Esophagus squamous epithelium (tissue), 5 donors: ENCODE measurements at regions not wholly inside any gene's neighbourhood (a gene's known extent, or its start where the extent isn't known, plus 50 kb on each side); places are given as distances from the start of the nearest gene placed in this dataset.

Source experiments
- DNase-seq: peaks from one replicate; lab custom pipeline; 2025; lab: John Stamatoyannopoulos, UW
- H3K27ac ChIP-seq, 4 donors: fragments of 200-600 bp; sonication (generic); one replicate each; pipeline ENCODE4 v1.5.1; 2016 to 2019; ENCODE audit warnings: mild to moderate bottlenecking in 1 of 4
- H3K27me3 ChIP-seq, 4 donors: fragments of 200-600 bp; sonication (generic); 1 replicate in 3 of 4; 2 replicates in 1 of 4; pipeline versions ENCODE4 v1.5.1 to v1.6.0; 2017 to 2021; ENCODE audit warnings: antibody characterized with exemption in 1 of 4
- H3K36me3 ChIP-seq, 3 donors: fragments of 200-600 bp; sonication (generic); one replicate each; pipeline ENCODE4 v1.5.1; 2016 to 2019
- H3K4me1 ChIP-seq, 3 donors: fragments of 200-600 bp; sonication (generic); one replicate each; pipeline ENCODE4 v1.5.1; 2017 to 2019
- H3K4me3 ChIP-seq, 4 donors: fragments of 200-600 bp; sonication (generic); 1 replicate in 3 of 4; 2 replicates in 1 of 4; pipeline ENCODE4 v1.5.1; 2016 to 2019; ENCODE audit warnings: mild to moderate bottlenecking in 2 of 4, moderate library complexity in 1 of 4
- H3K9me3 ChIP-seq, 3 donors: fragments of 200-600 bp; sonication (generic); one replicate each; pipeline ENCODE4 v1.5.1; 2016 to 2019
- CTCF ChIP-seq, 6 experiments: fragments of 450-650 bp in 4 of 6; fragments of 200-600 bp in 2 of 6; sonication (generic) in 2 of 6; IDR thresholded peaks; one replicate each; pipeline ENCODE4 v1.5.1; 2016 to 2019; ENCODE audit warnings: antibody characterized with exemption in 6 of 6, mild to moderate bottlenecking in 4 of 6, moderate library complexity in 4 of 6
- POLR2A ChIP-seq, 4 donors: fragments of 450-650 bp; IDR thresholded peaks; one replicate each; pipeline ENCODE4 v1.6.1; 2017; ENCODE audit warnings: antibody characterized with exemption in 4 of 4, mild to moderate bottlenecking in 4 of 4, moderate library complexity in 3 of 4
- WGBS, 2 donors: methylation state at CpG; one replicate each; pipeline ENCODE4 v1.1.5; 2018; 5-methylcytosine and 5-hydroxymethylcytosine counted together
- intact Hi-C: fragments of 100-400 bp; cut with DNase I; formaldehyde crosslinking; loops from one replicate; pipeline ENCODE4 v1.15.0; 2022
- donor health status: DM: yes; HTN: yes; CAD: no.

GRCh38 chr9:89768051-89768450 lies 163.2 kb downstream of the GADD45G start:
- no peaks in the 10 kb centered on the region for H3K9me3 ChIP-seq
- intact Hi-C loops = no loop called here
- peaks cover 0 to 6% (median 5%) of the 10 kb centered on the region in 3 donors for H3K4me1 ChIP-seq
- WGBS, 2 donors = 59 to 61% methylated on average over 4 of the region's 4 CpGs
- TF ChIP-seq POLR2A (IDR thresholded peaks at IDR 0.05) = no peak
- TF ChIP-seq CTCF (IDR thresholded peaks at IDR 0.05) = no peak
- no peaks in the 10 kb centered on the region for H3K27me3 ChIP-seq
- no peak for DNase-seq
- no peak overlapping the region for H3K4me3 ChIP-seq
- no peak overlapping the region for H3K27ac ChIP-seq
- H3K36me3 ChIP-seq = no peaks in the 10 kb centered on the region

- no peak overlapping the region for H3K27ac ChIP-seq
- intact Hi-C loops = no loop called here
- DNase-seq = no peak
Observed at GRCh38 chr9:89768650-89769071, 163.8 kb downstream of the GADD45G start.

GRCh38 chr9:89770531-89771174 lies 165.8 kb downstream of the GADD45G start:
- Histone ChIP-seq H3K4me3 (no peak overlapping the region), H3K27me3 (peaks cover 0 to 4% (median 0%) of the 10 kb centered on the region in 4 donors), H3K4me1 (peaks cover 0 to 6% (median 5%) of the 10 kb centered on the region in 3 donors), H3K36me3 (no peaks in the 10 kb centered on the region), H3K9me3 (no peaks in the 10 kb centered on the region), H3K27ac (no peak overlapping the region)
- intact Hi-C loops = no loop called here
- no peak for TF ChIP-seq CTCF (IDR thresholded peaks at IDR 0.05)
- DNase-seq = no peak
- WGBS, 2 donors = 69 to 77% methylated on average over 5 to 6 of the region's 8 CpGs

More at GRCh38 chr9:89768650-89769071, 163.8 kb downstream of the GADD45G start:
- WGBS, 2 donors = 73 to 79% methylated on average over 4 to 7 of the region's 7 CpGs
- TF ChIP-seq CTCF (IDR thresholded peaks at IDR 0.05) (no peak), POLR2A (IDR thresholded peaks at IDR 0.05) (no peak)
- Histone ChIP-seq H3K4me1 (peaks cover 0 to 6% (median 5%) of the 10 kb centered on the region in 3 donors), H3K4me3 (no peak overlapping the region), H3K9me3 (no peaks in the 10 kb centered on the region), H3K27me3 (no peaks in the 10 kb centered on the region), H3K36me3 (no peaks in the 10 kb centered on the region)

- 58 to 78% methylated on average over 4 of the region's 4 CpGs for WGBS, 2 donors
- Histone ChIP-seq H3K4me1 (peaks cover 0 to 6% (median 5%) of the 10 kb centered on the region in 3 donors), H3K9me3 (no peaks in the 10 kb centered on the region), H3K4me3 (no peak overlapping the region), H3K27me3 (peaks cover 0 to 8% (median 0%) of the 10 kb centered on the region in 4 donors), H3K27ac (no peak overlapping the region), H3K36me3 (no peaks in the 10 kb centered on the region)
- no peak for TF ChIP-seq POLR2A (IDR thresholded peaks at IDR 0.05)
- no peak for TF ChIP-seq CTCF (IDR thresholded peaks at IDR 0.05)
- DNase-seq = no peak
- intact Hi-C loops = no loop called here
Observed at GRCh38 chr9:89771205-89771604, 166.4 kb downstream of the GADD45G start.

- Histone ChIP-seq H3K27ac (no peak overlapping the region), H3K27me3 (peaks cover 0 to 20% (median 0%) of the 10 kb centered on the region in 4 donors), H3K4me3 (no peak overlapping the region), H3K36me3 (no peaks in the 10 kb centered on the region), H3K4me1 (peaks cover 0 to 6% (median under 1%) of the 10 kb centered on the region in 3 donors), H3K9me3 (no peaks in the 10 kb centered on the region)
- no peak for TF ChIP-seq CTCF (IDR thresholded peaks at IDR 0.05)
- no peak for TF ChIP-seq POLR2A (IDR thresholded peaks at IDR 0.05)
- 70 to 80% methylated on average over 4 to 7 of the region's 8 CpGs for WGBS, 2 donors
- intact Hi-C loops = no loop called here
- no peak for DNase-seq
Observed at GRCh38 chr9:89773170-89773569, 168.4 kb downstream of the GADD45G start.
